Activated CD4-positive, alpha-beta memory T cell treated with anti-CD3 and anti-CD28 coated beads, Interleukin-2, amount 10 ng/mL, durations not matched to agents 7 days and 5 days (primary cell): ENCODE measurements at regions not wholly inside any gene's neighbourhood (a gene's known extent, or its start where the extent isn't known, plus 50 kb on each side); places are given as distances from the start of the nearest gene placed in this dataset.

Experiments
- CTCF ChIA-PET: fragments of 350-600 bp; sonication (Branson Sonifier 250); formaldehyde crosslinking; loops from one replicate; lab custom pipeline; 2021; ENCODE audit warnings: antibody characterized with exemption, inconsistent platforms; lab: Charles Lee
- POLR2A ChIA-PET: fragments of 350-600 bp; sonication (Branson Sonifier 250); formaldehyde crosslinking; loops from one replicate; lab custom pipeline; 2021; ENCODE audit warnings: antibody characterized with exemption; lab: Charles Lee
- DNase-seq: peaks from one replicate; pipeline ENCODE4 v3.0.0-alpha.2; 2020
- H3K27ac Mint-ChIP-seq: one replicate; pipeline ENCODE4 v1.8.0; 2021; ENCODE audit warnings: mild to moderate bottlenecking, mixed read lengths
- H3K27me3 Mint-ChIP-seq: one replicate; pipeline ENCODE4 v1.8.0; 2021; ENCODE audit warnings: mixed read lengths
- H3K36me3 Mint-ChIP-seq: one replicate; pipeline ENCODE4 v1.8.0; 2021; ENCODE audit warnings: low read depth, mixed read lengths
- H3K4me1 Mint-ChIP-seq: one replicate; pipeline ENCODE4 v1.8.0; 2021; ENCODE audit warnings: mixed read lengths
- H3K4me3 Mint-ChIP-seq: one replicate; pipeline ENCODE4 v1.8.0; 2021; ENCODE audit warnings: mild to moderate bottlenecking, mixed read lengths
- H3K9me3 Mint-ChIP-seq: one replicate; pipeline ENCODE4 v1.8.0; 2021; ENCODE audit warnings: mixed read lengths

DNA sequence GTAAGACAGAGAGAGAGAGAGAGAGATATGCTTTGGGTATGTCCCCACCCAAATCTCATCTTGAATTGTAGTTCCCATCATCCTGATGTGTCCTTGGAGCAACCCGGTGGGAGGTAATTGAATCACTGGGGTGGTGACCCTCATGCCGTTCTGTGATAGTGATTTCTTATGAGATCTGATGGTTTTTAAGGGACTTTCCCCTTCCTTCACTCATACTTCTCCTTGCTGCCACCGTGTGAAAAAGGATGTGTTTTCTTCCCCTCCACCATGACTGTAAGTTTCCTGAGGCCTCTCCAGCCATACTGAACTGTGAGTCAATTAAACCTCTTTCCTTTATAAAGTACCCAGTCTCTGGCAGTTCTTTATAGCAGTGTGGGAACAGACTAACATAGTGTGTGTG lies 60.3 kb downstream of the EOMES start:
- no peaks in the 10 kb centered on the region for H3K27me3 Mint-ChIP-seq
- peaks cover 6% of the 10 kb centered on the region for H3K36me3 Mint-ChIP-seq
- POLR2A ChIA-PET = no interaction called here
- no peak overlapping the region for H3K4me3 Mint-ChIP-seq
- H3K27ac Mint-ChIP-seq = no peak overlapping the region
- DNase-seq = no peak
- no peaks in the 10 kb centered on the region for H3K9me3 Mint-ChIP-seq
- peaks cover 30% of the 10 kb centered on the region for H3K4me1 Mint-ChIP-seq
- CTCF ChIA-PET = interaction anchor here (1.0 kb wide), 1 partner anchor 15 kb away, joined by 3 read pairs; no protein-coding TSS in a partner anchor

DNA sequence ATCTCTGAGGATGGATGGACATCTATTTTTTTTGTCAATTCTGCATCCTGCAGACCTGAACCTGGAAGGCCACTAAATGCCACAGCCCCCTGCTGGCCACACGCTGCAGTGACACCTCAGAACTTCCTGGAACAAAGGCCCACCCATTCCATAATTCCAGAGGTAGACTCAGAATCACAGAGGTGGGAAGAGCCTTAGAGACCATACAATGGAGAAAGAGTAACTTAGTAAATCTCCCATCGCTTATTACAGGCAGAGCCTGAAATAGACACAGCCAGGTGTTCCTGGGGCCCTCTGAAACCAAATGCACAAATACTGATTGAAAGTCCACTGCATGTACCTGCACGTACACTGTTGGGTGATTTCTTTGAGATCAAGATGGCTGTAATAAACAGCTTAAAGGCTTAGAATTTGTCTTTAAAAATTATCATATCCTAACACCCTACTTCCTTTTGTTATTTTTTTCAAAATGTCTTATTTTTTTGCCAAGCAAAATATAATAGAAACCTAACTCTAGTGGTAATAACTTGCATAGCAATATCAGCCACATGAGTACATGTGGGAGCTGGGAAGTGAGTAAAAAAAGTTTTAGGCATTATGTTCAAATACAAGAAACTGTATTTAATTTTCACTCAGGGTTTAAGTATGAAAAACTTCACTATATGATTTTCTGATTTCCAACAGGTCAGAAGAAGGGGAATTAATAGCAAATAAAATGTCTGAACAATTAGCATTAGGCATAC lies 62.7 kb downstream of the EOMES start:
- Mint-ChIP-seq H3K4me3 (no peak overlapping the region), H3K9me3 (no peaks in the 10 kb centered on the region), H3K36me3 (peaks cover 6% of the 10 kb centered on the region), H3K27ac (no peak overlapping the region), H3K27me3 (no peaks in the 10 kb centered on the region), H3K4me1 (peaks cover 16% of the 10 kb centered on the region)
- DNase-seq = peak; percentile 50
- POLR2A ChIA-PET = no interaction called here
- CTCF ChIA-PET = interaction anchor here (0.6 to 2.2 kb wide), 10 partner anchors 9 to 233 kb away, joined by 3 to 10 read pairs (median 3); no protein-coding TSS in a partner anchor

DNA sequence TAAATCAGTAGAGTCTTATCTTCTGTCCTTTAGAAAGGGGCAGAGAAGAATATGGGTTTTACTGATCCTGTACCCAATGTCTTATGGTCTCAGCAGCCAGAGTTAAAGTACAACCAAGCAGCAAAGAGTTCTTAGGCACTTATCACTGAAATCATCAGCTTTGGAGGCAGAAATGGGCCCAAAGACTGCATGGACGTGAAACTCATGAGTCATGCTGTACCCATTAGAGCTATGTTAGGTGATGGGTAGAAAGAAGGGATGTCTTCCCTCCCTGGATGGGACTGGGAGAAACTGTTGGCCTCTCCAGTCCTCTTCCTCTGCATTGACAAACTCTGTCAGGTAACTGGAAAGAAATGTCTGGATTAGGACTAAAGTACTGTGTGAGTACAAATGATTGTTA lies 63.4 kb downstream of the EOMES start:
- no peak overlapping the region for H3K4me3 Mint-ChIP-seq
- ChIA-PET POLR2A (no interaction called here), CTCF (interaction anchor here (0.6 to 2.2 kb wide), 12 partner anchors 8 to 191 kb away, joined by 3 to 10 read pairs (median 3); no protein-coding TSS in a partner anchor)
- DNase-seq = no peak
- H3K27ac Mint-ChIP-seq = no peak overlapping the region
- H3K9me3 Mint-ChIP-seq = no peaks in the 10 kb centered on the region
- peaks cover 6% of the 10 kb centered on the region for H3K36me3 Mint-ChIP-seq
- no peaks in the 10 kb centered on the region for H3K27me3 Mint-ChIP-seq
- peaks cover 16% of the 10 kb centered on the region for H3K4me1 Mint-ChIP-seq

DNA sequence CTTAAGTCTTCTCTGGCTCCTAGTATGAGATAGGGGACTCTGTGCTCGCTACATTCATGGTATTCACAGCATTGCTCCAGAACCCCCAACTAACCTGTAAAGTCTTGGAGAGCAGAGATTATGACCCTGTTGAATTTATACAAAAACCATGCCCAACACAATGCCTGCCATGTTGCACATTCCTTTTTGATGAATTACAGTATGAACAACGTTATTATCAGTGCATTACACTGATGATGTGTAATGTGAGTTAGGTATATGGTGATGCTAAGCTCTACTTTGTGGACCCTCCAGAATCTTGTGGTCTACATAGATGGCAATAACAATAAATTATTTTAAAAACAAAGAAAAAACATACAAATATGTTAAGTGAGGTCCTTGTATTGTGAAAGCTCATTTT lies 64.3 kb downstream of the EOMES start:
- Mint-ChIP-seq H3K4me3 (no peak overlapping the region), H3K27ac (no peak overlapping the region), H3K27me3 (no peaks in the 10 kb centered on the region), H3K4me1 (peaks cover 16% of the 10 kb centered on the region), H3K9me3 (no peaks in the 10 kb centered on the region), H3K36me3 (peaks cover 6% of the 10 kb centered on the region)
- POLR2A ChIA-PET = no interaction called here
- no peak for DNase-seq
- CTCF ChIA-PET = interaction anchor here (0.7 to 2.2 kb wide), 8 partner anchors 9 to 190 kb away, joined by 3 to 10 read pairs (median 4); no protein-coding TSS in a partner anchor

DNA sequence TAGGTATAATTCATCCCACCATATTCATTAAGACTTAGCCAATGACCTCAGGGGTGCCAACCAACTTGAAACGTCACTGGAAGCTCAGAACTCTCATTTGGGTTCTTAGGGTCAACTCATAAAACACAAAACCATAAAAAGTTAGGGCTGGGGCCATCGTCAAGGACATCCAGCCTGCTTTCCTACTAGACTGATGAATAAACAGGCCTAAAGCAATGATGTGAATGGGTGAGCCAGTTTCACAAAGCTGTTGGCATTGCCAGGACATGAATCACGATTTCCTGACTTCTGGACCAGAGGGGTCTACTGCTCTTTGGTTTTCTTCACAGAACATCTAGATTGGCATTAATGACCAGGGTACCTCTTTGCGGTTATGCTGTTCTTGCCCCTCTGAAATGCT lies 64.7 kb downstream of the EOMES start:
- H3K27me3 Mint-ChIP-seq = no peaks in the 10 kb centered on the region
- peaks cover 3% of the 10 kb centered on the region for H3K36me3 Mint-ChIP-seq
- no peak overlapping the region for H3K4me3 Mint-ChIP-seq
- ChIA-PET CTCF (interaction anchor here (0.7 to 1.5 kb wide), 5 partner anchors 9 to 190 kb away, joined by 3 to 4 read pairs (median 3); no protein-coding TSS in a partner anchor), POLR2A (interaction anchor here (1.4 kb wide), 1 partner anchor 9 kb away, joined by 5 read pairs; no protein-coding TSS in a partner anchor)
- no peaks in the 10 kb centered on the region for H3K9me3 Mint-ChIP-seq
- peaks cover 16% of the 10 kb centered on the region for H3K4me1 Mint-ChIP-seq
- no peak for DNase-seq
- no peak overlapping the region for H3K27ac Mint-ChIP-seq

DNA sequence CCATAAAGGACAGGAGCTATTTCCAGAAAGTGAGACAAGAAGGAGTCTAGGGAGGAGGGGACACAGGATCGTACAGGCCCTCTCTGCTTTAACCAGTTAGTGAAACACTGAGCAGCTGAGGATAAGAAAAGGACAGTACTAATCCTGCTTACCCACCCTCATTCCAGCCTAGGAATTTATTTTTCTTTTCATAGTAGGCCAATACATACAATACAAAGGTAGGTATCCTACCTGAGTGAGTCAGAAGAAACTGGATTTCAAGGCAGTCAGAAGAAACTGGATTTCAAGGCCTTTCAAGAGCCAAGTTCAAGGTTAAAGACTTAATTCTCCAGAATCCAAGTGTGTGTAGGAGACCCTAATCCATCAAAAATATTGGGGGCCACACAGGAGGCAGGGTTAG lies 65.3 kb downstream of the EOMES start:
- H3K9me3 Mint-ChIP-seq = no peaks in the 10 kb centered on the region
- peaks cover 3% of the 10 kb centered on the region for H3K36me3 Mint-ChIP-seq
- H3K27me3 Mint-ChIP-seq = no peaks in the 10 kb centered on the region
- CTCF ChIA-PET = interaction anchor here (1.2 to 1.3 kb wide), 2 partner anchors 12 to 18 kb away, joined by 3 read pairs; no protein-coding TSS in a partner anchor
- H3K4me3 Mint-ChIP-seq = no peak overlapping the region
- DNase-seq = no peak
- POLR2A ChIA-PET = interaction anchor here (1.4 kb wide), 1 partner anchor 9 kb away, joined by 5 read pairs; no protein-coding TSS in a partner anchor
- no peak overlapping the region for H3K27ac Mint-ChIP-seq
- H3K4me1 Mint-ChIP-seq = peaks cover 15% of the 10 kb centered on the region

DNA sequence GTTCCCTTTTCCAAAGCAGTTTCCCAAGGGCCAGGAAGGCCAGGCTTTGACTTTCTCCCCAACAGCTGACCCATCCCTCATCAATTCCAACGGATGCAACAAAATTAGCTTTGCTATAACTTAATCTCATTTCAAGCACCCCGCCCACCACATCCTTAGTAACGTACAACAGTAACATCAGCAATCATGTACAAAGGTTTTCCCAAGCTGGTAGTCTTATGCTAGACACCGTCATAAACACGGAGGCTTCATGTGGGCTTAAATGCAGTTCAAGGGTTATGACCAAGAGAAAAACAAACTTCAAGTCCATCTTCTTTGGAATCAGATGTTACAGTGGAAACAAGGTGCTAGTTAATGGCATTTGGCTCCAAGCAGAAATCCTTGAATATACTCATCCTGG lies 66.6 kb downstream of the EOMES start:
- CTCF ChIA-PET = no interaction called here
- Mint-ChIP-seq H3K9me3 (no peaks in the 10 kb centered on the region), H3K27ac (no peak overlapping the region), H3K36me3 (no peaks in the 10 kb centered on the region), H3K4me1 (peaks cover 11% of the 10 kb centered on the region), H3K27me3 (no peaks in the 10 kb centered on the region), H3K4me3 (no peak overlapping the region)
- POLR2A ChIA-PET = no interaction called here
- DNase-seq = no peak

DNA sequence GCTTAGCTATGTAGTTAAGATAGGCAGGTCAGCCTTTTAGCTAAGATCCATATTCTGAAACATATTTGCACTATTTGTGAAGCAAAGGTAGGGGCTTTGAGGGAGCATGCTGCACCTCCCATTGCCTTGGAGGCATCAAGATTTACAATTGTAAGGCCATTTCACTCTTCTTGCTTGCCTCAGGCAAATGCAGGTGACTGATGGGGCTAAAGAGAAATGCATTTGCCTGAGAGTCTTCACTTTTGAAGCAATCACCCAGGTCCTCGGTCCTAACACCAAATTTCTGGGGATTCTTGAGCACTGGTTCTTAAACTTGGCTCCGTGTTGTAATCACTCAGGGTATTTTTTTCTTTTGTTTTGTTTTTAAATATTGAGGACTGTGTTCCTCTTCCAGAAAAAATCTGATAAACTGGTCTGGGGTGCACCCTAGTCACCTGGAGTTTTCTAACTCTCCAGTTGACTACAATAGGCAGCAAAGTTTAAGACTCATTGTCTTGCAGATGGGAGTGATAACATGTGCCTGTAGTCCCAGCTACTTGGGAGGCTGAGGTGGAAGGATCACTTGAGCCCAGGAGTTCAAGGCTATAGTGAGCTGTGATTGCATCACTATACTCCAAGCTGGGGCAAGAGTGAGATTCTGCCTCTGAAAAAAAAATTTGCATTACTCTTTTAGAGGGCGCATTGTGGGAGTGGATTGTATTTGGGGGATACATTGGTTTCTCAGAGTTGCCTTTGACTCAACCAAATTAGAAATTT lies 68.1 kb downstream of the EOMES start:
- no peak for DNase-seq
- Mint-ChIP-seq H3K27ac (no peak overlapping the region), H3K9me3 (no peaks in the 10 kb centered on the region), H3K4me1 (peaks cover 7% of the 10 kb centered on the region), H3K4me3 (no peak overlapping the region), H3K27me3 (peaks cover 3% of the 10 kb centered on the region), H3K36me3 (no peaks in the 10 kb centered on the region)
- ChIA-PET POLR2A (no interaction called here), CTCF (interaction anchor here (1.0 to 1.9 kb wide), 3 partner anchors 8 to 26 kb away, joined by 3 to 5 read pairs (median 3); no protein-coding TSS in a partner anchor)

DNA sequence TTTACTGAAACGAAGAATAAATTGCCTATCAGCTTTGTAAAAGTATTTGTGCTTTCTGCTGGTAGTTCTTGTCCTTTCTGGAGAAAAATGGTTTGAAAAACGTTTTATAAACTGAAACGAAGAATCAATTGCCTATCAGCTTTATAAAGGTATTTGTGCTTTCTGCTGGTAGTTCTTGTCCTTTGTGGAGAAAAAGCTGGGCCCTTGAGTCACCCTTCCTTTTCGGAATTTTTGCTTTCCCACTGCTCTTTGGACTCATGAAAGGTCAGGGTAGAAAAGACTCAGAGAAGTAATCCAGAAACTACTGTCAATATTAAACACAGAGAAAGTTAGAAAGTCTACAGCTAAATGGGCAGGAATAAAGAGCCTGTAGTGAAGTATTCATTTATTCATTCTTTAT lies 72.8 kb downstream of the EOMES start:
- H3K27me3 Mint-ChIP-seq = peaks cover 3% of the 10 kb centered on the region
- no peaks in the 10 kb centered on the region for H3K4me1 Mint-ChIP-seq
- no peaks in the 10 kb centered on the region for H3K36me3 Mint-ChIP-seq
- no peak for DNase-seq
- H3K9me3 Mint-ChIP-seq = no peaks in the 10 kb centered on the region
- ChIA-PET CTCF (interaction anchor here (1.4 kb wide), 1 partner anchor 29 kb away, joined by 3 read pairs; no protein-coding TSS in a partner anchor), POLR2A (no interaction called here)
- H3K27ac Mint-ChIP-seq = no peak overlapping the region
- H3K4me3 Mint-ChIP-seq = no peak overlapping the region

DNA sequence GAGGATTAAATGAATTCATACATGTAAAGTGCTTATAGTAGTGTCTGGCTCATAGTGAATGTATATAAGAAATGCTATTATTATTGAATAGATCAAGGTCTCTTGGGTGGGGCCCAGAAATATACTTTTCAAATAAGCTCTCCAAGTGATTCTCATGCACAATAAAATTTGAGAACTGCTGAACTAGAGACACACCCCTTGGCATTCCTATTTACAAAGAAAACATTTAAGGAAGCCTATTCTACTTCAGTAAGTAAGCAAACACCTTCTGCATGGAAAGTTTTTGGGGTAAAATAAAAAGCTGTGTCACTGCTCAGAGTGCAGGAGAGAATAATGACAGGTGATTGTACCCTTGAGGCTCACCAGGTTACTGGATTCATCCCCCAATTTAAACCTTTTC lies 75.2 kb downstream of the EOMES start:
- no peak overlapping the region for H3K4me3 Mint-ChIP-seq
- ChIA-PET POLR2A (no interaction called here), CTCF (interaction anchor here (1.1 to 1.7 kb wide), 3 partner anchors 7 to 34 kb away, joined by 3 to 8 read pairs (median 3); no protein-coding TSS in a partner anchor)
- no peak overlapping the region for H3K27ac Mint-ChIP-seq
- no peak for DNase-seq
- no peaks in the 10 kb centered on the region for H3K9me3 Mint-ChIP-seq
- H3K27me3 Mint-ChIP-seq = peaks cover 3% of the 10 kb centered on the region
- no peaks in the 10 kb centered on the region for H3K4me1 Mint-ChIP-seq
- no peaks in the 10 kb centered on the region for H3K36me3 Mint-ChIP-seq

DNA sequence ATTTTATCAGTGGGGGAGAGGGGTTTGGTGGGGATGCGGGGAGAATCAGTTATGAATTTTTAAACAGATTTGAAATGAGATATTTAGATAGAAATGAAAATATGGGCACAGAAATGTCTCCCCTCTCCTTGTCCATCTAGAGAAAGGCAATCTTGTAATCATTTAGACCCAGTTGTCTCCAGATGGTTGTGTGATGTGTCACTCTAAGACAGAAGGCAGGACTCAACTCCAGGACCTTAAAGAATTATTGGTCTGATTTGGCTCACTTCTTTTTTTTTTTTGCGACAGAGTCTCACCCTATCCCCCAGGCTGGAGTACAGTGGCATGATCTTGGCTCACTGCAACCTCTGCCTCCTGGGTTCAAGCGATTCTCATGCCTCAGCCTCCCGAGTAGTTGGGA lies 77.2 kb downstream of the EOMES start:
- CTCF ChIA-PET = interaction anchor here (1.2 kb wide), 1 partner anchor 15 kb away, joined by 3 read pairs; no protein-coding TSS in a partner anchor
- H3K27me3 Mint-ChIP-seq = peaks cover 3% of the 10 kb centered on the region
- POLR2A ChIA-PET = interaction anchor here (0.7 kb wide), 1 partner anchor 12 kb away, joined by 3 read pairs; no protein-coding TSS in a partner anchor
- H3K4me3 Mint-ChIP-seq = no peak overlapping the region
- no peak overlapping the region for H3K27ac Mint-ChIP-seq
- DNase-seq = no peak
- no peaks in the 10 kb centered on the region for H3K36me3 Mint-ChIP-seq
- H3K9me3 Mint-ChIP-seq = no peaks in the 10 kb centered on the region
- H3K4me1 Mint-ChIP-seq = peaks cover 2% of the 10 kb centered on the region

DNA sequence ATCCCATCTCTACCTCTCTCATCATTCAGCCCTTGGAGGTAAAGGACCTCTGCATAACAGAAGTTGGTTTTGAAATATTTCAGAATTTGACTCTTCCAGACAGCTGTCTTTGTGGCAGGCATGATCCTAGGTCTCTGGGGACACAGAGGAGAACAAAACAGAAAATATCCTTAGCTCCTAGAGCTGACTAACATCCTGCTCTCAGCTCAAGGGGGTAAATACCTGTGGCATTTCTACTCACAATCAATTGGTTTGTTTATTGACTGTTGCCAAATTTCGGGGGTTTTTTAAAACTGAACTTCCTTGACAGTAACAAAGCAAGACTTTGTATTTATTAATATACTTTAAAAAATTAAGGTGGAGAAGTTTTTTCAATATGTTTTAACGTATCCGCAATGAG lies 78.8 kb downstream of the EOMES start:
- Mint-ChIP-seq H3K27ac (no peak overlapping the region), H3K9me3 (peaks cover 1% of the 10 kb centered on the region), H3K27me3 (no peaks in the 10 kb centered on the region), H3K4me1 (peaks cover 12% of the 10 kb centered on the region), H3K4me3 (no peak overlapping the region), H3K36me3 (no peaks in the 10 kb centered on the region)
- DNase-seq = no peak
- CTCF ChIA-PET = interaction anchor here (1.3 kb wide), 1 partner anchor 113 kb away, joined by 4 read pairs; no protein-coding TSS in a partner anchor
- POLR2A ChIA-PET = no interaction called here
